IMR-90 (cell line): ENCODE measurements at regions not wholly inside any gene's neighbourhood (a gene's known extent, or its start where the extent isn't known, plus 50 kb on each side); places are given as distances from the start of the nearest gene placed in this dataset.

Experiments
- ATAC-seq: fragments of 200-7000 bp; cut with Tn5 transposase; 2 replicates; pipeline ENCODE4 v1.9.1; 2020; ENCODE audit warnings: low read depth, mild to moderate bottlenecking, moderate library complexity
- BruUV-seq: library from RNA; stranded (reverse); fragments of 400-500 nt; replicated peaks from 2 replicates; lab custom pipeline; 2021; lab: Mats Ljungman, UMichigan
- CTCF ChIA-PET: fragments of 300-600 bp; formaldehyde crosslinking; extraction: SDS; loops from one replicate; lab custom pipeline; 2021; ENCODE audit warnings: antibody characterized with exemption; lab: Yijun Ruan, JAX
- POLR2A ChIA-PET: fragments of 300-600 bp; sonication (Branson Sonifier 250); formaldehyde crosslinking; loops from one replicate; lab custom pipeline; 2022; ENCODE audit warnings: antibody characterized with exemption; ENCODE audit not compliant: unreplicated experiment; lab: Charles Lee
- DNase-seq: peaks from one replicate; pipeline ENCODE4 v3.0.0; 2013
- H2AFZ ChIP-seq: replicated peaks from 2 replicates; pipeline ENCODE3; 2013; ENCODE audit warnings: low read length, mild to moderate bottlenecking; ENCODE audit not compliant: poor library complexity
- H2AK5ac ChIP-seq: 2 replicates; pipeline ENCODE4 v1.6.1; 2013; ENCODE audit warnings: low read depth, low read length, inconsistent platforms
- H2AK9ac ChIP-seq: replicated peaks from 2 replicates; pipeline ENCODE3; 2013; ENCODE audit warnings: mild to moderate bottlenecking, low read depth, low read length, moderate library complexity; ENCODE audit not compliant: poor library complexity
- H2BK120ac ChIP-seq: 2 replicates; pipeline ENCODE4 v1.6.1; 2013; ENCODE audit warnings: low read depth, low read length, inconsistent platforms
- H2BK15ac ChIP-seq: 3 replicates; pipeline ENCODE4 v1.6.1; 2013; ENCODE audit warnings: low read depth, low read length, inconsistent platforms
- H2BK20ac ChIP-seq: 2 replicates; pipeline ENCODE4 v1.6.1; 2013; ENCODE audit warnings: low read depth, mild to moderate bottlenecking, inconsistent platforms, low read length, moderate library complexity
- H2BK5ac ChIP-seq: 2 replicates; pipeline ENCODE4 v1.6.1; 2013; ENCODE audit warnings: mild to moderate bottlenecking, low read depth, low read length, inconsistent platforms; ENCODE audit not compliant: poor library complexity, severe bottlenecking
- H3K14ac ChIP-seq: replicated peaks from 2 replicates; pipeline ENCODE4 v1.6.1; 2013; ENCODE audit warnings: low read depth, low read length, inconsistent platforms
- H3K18ac ChIP-seq: 2 replicates; pipeline ENCODE4 v1.6.1; 2013; ENCODE audit warnings: low read depth, low read length, control low read depth
- H3K23ac ChIP-seq: 2 replicates; pipeline ENCODE4 v1.6.1; 2013; ENCODE audit warnings: low read depth, low read length, inconsistent platforms
- H3K27ac ChIP-seq: 2 replicates; pipeline ENCODE4 v1.5.1; 2013; ENCODE audit warnings: mild to moderate bottlenecking, control low read depth, low read length; ENCODE audit not compliant: insufficient read depth
- H3K27me3 ChIP-seq: 2 replicates; pipeline ENCODE4 v1.6.1; 2013; ENCODE audit warnings: low read length; ENCODE audit not compliant: control insufficient read depth, insufficient read depth
- H3K36me3 ChIP-seq: 2 replicates; pipeline ENCODE4 v1.6.1; 2013; ENCODE audit warnings: low read length, mixed read lengths; ENCODE audit not compliant: control insufficient read depth, insufficient read depth
- H3K4ac ChIP-seq: 2 replicates; pipeline ENCODE4 v1.6.1; 2013; ENCODE audit warnings: low read depth, low read length, inconsistent platforms
- H3K4me1 ChIP-seq: 2 replicates; pipeline ENCODE4 v1.6.1; 2013; ENCODE audit warnings: low read length, mixed read lengths; ENCODE audit not compliant: control insufficient read depth, insufficient read depth
- H3K4me2 ChIP-seq: 2 replicates; pipeline ENCODE4 v1.6.1; 2013; ENCODE audit warnings: low read depth, mild to moderate bottlenecking, control low read depth, low read length, moderate library complexity
- H3K4me3 ChIP-seq: 2 replicates; pipeline ENCODE4 v1.5.1; 2013; ENCODE audit warnings: low read depth, mild to moderate bottlenecking, control low read depth, low read length, moderate library complexity; ENCODE audit not compliant: insufficient read depth
- H3K56ac ChIP-seq: 2 replicates; pipeline ENCODE4 v1.6.1; 2013; ENCODE audit warnings: low read length, inconsistent platforms; ENCODE audit not compliant: insufficient read depth; ENCODE audit errors: extremely low read depth
- H3K79me1 ChIP-seq, 2 experiments: 2 replicates each; pipeline ENCODE4 v1.6.1; 2013; ENCODE audit warnings: low read length in 2 of 2, inconsistent platforms in 1 of 2, low read depth in 1 of 2
- H3K9ac ChIP-seq: 2 replicates; pipeline ENCODE4 v1.6.1; 2013; ENCODE audit warnings: low read depth, low read length, control low read depth
- H3K9me1 ChIP-seq: 2 replicates; pipeline ENCODE4 v1.6.1; 2013; ENCODE audit warnings: low read length, inconsistent platforms; ENCODE audit not compliant: insufficient read depth
- H3K9me3 ChIP-seq: 2 replicates; pipeline ENCODE4 v1.6.1; 2013; ENCODE audit warnings: low read length; ENCODE audit not compliant: control insufficient read depth, insufficient read depth
- H4K20me1 ChIP-seq: 2 replicates; pipeline ENCODE4 v1.6.1; 2013; ENCODE audit warnings: low read length, inconsistent platforms; ENCODE audit not compliant: insufficient read depth
- H4K5ac ChIP-seq: 2 replicates; pipeline ENCODE4 v1.6.1; 2013; ENCODE audit warnings: mild to moderate bottlenecking, low read depth, low read length, control low read depth
- H4K8ac ChIP-seq, 2 experiments: 2 replicates each; pipeline ENCODE4 v1.6.1; 2013; ENCODE audit warnings: low read depth in 2 of 2, low read length in 2 of 2, control low read depth in 1 of 2, inconsistent platforms in 1 of 2
- H4K91ac ChIP-seq: 2 replicates; pipeline ENCODE4 v1.6.1; 2013; ENCODE audit warnings: low read depth, low read length, inconsistent platforms; ENCODE audit not compliant: insufficient read depth
- BHLHE40 ChIP-seq: fragments of 150-350 bp; IDR thresholded peaks from 2 replicates; pipeline ENCODE4 v1.6.1; 2016; ENCODE audit warnings: mild to moderate bottlenecking, low read depth, low read length
- FOS ChIP-seq: fragments of 150-350 bp; IDR thresholded peaks from 2 replicates; pipeline ENCODE4 v1.6.1; 2016; ENCODE audit warnings: low read depth, low read length
- MAZ ChIP-seq: IDR thresholded peaks from 2 replicates; pipeline ENCODE4 v1.6.1; 2012; ENCODE audit warnings: low read depth, mild to moderate bottlenecking, low read length, improper control_type of control experiment, moderate library complexity, borderline replicate concordance
- NFE2L2 ChIP-seq: fragments of 150-350 bp; IDR thresholded peaks from 2 replicates; pipeline ENCODE4 v1.6.1; 2016; ENCODE audit warnings: low read depth, mild to moderate bottlenecking, low read length
- RFX5 ChIP-seq: IDR thresholded peaks from 2 replicates; pipeline ENCODE4 v1.8.0; 2012; ENCODE audit warnings: low read depth, mild to moderate bottlenecking, low read length, moderate library complexity
- WGBS, 2 experiments: methylation state at CpG; one replicate each; pipeline versions ENCODE4 v1.1.5 to v1.1.7; 2013; ENCODE audit warnings: missing lambda C conversion rate in 2 of 2; ENCODE audit not compliant: insufficient read length in 1 of 2; ENCODE audit errors: extremely low coverage in 2 of 2; 5-methylcytosine and 5-hydroxymethylcytosine counted together
- dilution Hi-C: fragments of 300-500 bp; cut with HindIII; formaldehyde crosslinking; loops from one replicate; pipeline ENCODE4 v1.14.3; 2018; ENCODE audit warnings: low sequenced_read_pairs; ENCODE audit not compliant: unreplicated experiment
- in situ Hi-C: fragments of 300-500 bp; cut with MboI; formaldehyde crosslinking; loops from 3 replicates; pipeline ENCODE4 v1.14.3; 2019; ENCODE audit warnings: low sequenced_read_pairs, inconsistent platforms, mixed read lengths
- intact Hi-C: fragments of 100-400 bp; cut with micrococcal nuclease; formaldehyde crosslinking; loops from 2 replicates; pipeline ENCODE4 v1.10.0; 2022
- TF ChIP-seq, protein P1 (sequence below): fragments of 150-350 bp; IDR thresholded peaks from 2 replicates; pipeline ENCODE4 v1.6.1; 2016; ENCODE audit warnings: low read depth, mild to moderate bottlenecking, low read length, moderate library complexity, borderline replicate concordance
- TF ChIP-seq, protein P2 (sequence below): conservative IDR thresholded peaks from 2 replicates; pipeline ENCODE4 v1.5.1; 2012; ENCODE audit warnings: mild to moderate bottlenecking, low read depth, low read length, improper control_type of control experiment
- TF ChIP-seq, protein P3 (sequence below): fragments of 150-350 bp; IDR thresholded peaks from 2 replicates; pipeline ENCODE4 v1.6.1; 2017; ENCODE audit warnings: mild to moderate bottlenecking, antibody characterized with exemption, low read length, low read depth

DNA sequence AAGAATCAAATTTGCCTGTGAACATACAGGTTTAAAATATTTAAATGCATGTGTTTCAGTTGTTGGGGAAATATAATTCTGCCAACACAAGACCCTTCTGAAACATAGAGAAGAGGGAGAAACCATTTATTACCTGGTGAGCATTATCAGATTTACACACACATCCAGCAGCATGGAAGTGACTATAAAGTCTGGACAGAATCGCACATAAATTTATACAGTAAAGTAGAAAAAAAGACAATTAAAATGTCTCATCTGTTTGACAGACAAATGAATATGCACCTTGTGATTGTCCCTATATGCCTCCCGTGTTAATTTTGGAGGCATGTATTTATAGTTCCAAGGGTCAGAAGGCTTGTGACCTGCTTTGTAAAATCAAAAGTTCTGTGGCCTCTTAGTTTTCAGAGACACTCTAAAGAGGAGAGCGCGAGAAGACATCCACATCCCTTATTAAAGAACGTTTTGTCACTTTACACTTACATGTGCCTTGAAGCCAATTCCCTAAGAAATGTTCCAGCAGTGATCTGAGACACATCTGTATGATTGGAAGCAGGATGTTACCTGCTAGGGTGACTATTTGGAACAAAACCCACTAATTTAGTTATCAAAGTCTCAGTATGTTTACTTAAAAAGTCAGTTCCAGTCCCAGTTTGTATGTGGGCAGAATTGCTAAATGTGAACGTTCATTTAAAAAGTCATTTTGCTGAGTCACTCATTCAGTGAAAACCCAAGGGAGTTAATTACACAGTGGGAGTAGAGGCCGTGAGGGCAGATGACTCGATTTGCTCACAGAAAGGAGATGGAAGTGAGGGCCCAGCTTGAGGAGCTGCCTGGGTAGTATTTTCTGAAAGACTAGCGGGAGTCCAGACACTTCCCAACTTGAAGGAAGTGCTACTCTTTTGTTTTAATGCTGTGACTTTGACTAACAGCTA is 527.6 kb upstream of the MEX3C start:
- TF ChIP-seq, protein P1, sequence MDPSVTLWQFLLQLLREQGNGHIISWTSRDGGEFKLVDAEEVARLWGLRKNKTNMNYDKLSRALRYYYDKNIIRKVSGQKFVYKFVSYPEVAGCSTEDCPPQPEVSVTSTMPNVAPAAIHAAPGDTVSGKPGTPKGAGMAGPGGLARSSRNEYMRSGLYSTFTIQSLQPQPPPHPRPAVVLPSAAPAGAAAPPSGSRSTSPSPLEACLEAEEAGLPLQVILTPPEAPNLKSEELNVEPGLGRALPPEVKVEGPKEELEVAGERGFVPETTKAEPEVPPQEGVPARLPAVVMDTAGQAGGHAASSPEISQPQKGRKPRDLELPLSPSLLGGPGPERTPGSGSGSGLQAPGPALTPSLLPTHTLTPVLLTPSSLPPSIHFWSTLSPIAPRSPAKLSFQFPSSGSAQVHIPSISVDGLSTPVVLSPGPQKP, result no peak
- TF ChIP-seq, protein P2, sequence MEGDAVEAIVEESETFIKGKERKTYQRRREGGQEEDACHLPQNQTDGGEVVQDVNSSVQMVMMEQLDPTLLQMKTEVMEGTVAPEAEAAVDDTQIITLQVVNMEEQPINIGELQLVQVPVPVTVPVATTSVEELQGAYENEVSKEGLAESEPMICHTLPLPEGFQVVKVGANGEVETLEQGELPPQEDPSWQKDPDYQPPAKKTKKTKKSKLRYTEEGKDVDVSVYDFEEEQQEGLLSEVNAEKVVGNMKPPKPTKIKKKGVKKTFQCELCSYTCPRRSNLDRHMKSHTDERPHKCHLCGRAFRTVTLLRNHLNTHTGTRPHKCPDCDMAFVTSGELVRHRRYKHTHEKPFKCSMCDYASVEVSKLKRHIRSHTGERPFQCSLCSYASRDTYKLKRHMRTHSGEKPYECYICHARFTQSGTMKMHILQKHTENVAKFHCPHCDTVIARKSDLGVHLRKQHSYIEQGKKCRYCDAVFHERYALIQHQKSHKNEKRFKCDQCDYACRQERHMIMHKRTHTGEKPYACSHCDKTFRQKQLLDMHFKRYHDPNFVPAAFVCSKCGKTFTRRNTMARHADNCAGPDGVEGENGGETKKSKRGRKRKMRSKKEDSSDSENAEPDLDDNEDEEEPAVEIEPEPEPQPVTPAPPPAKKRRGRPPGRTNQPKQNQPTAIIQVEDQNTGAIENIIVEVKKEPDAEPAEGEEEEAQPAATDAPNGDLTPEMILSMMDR, result no peak
- TF ChIP-seq, protein P3, sequence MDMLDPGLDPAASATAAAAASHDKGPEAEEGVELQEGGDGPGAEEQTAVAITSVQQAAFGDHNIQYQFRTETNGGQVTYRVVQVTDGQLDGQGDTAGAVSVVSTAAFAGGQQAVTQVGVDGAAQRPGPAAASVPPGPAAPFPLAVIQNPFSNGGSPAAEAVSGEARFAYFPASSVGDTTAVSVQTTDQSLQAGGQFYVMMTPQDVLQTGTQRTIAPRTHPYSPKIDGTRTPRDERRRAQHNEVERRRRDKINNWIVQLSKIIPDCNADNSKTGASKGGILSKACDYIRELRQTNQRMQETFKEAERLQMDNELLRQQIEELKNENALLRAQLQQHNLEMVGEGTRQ, result no peak
- TF ChIP-seq MAZ, result no peak
- no peak for TF ChIP-seq FOS
- peak; percentile 77 for TF ChIP-seq NFE2L2
- no peak for TF ChIP-seq BHLHE40
- TF ChIP-seq RFX5, result no peak
- no peaks in the 10 kb centered on the region for H3K36me3 ChIP-seq
- dilution Hi-C loops, result no loop called here
- no peaks in the 10 kb centered on the region for H3K9me1 ChIP-seq
- no peak overlapping the region for H2AK5ac ChIP-seq
- BruUV-seq, result no TSS peak
- H4K8ac ChIP-seq, result no peak overlapping the region
- no peak overlapping the region for H3K14ac ChIP-seq
- no peak overlapping the region for H3K4me3 ChIP-seq
- peaks cover 19% of the 10 kb centered on the region for H3K9me3 ChIP-seq
- ATAC-seq, result no peak
- POLR2A ChIA-PET, result no interaction called here
- no peak overlapping the region for H2AFZ ChIP-seq
- H2BK20ac ChIP-seq, result no peak overlapping the region
- H3K23ac ChIP-seq, result no peak overlapping the region
- in situ Hi-C loops, result no loop called here
- H3K27me3 ChIP-seq, result no peaks in the 10 kb centered on the region
- H3K4me1 ChIP-seq, result no peaks in the 10 kb centered on the region
- CTCF ChIA-PET, result no interaction called here
- H2AK9ac ChIP-seq, result no peak overlapping the region
- no peak for DNase-seq
- H2BK5ac ChIP-seq, result no peak overlapping the region
- H2BK15ac ChIP-seq, result no peak overlapping the region
- no peak overlapping the region for H3K9ac ChIP-seq
- no CpG with 5 or more reads among the region's 9 CpGs for WGBS, 2 experiments
- no peak overlapping the region for H3K27ac ChIP-seq
- H4K5ac ChIP-seq, result no peak overlapping the region
- no peak overlapping the region for H3K18ac ChIP-seq
- H3K4me2 ChIP-seq, result no peak overlapping the region
- H4K20me1 ChIP-seq, result no peaks in the 10 kb centered on the region
- H4K91ac ChIP-seq, result no peak overlapping the region
- intact Hi-C loops, result no loop called here
- no peak overlapping the region for H3K56ac ChIP-seq
- H2BK120ac ChIP-seq, result no peak overlapping the region
- no peak overlapping the region for H3K4ac ChIP-seq
- H3K79me1 ChIP-seq, result no peaks in the 10 kb centered on the region
